CD14-positive monocyte (primary cell): ENCODE measurements at regions not wholly inside any gene's neighbourhood (a gene's known extent, or its start where the extent isn't known, plus 50 kb on each side); places are given as distances from the start of the nearest gene placed in this dataset.

Source experiments
- DNase-seq, 3 donors: peaks; one replicate each; pipeline ENCODE4 v3.0.0-alpha.2; 2011 to 2022
- H2AFZ ChIP-seq: 2 replicates; pipeline ENCODE4 v1.6.0; 2012; ENCODE audit warnings: mild to moderate bottlenecking, low read depth, low read length, inconsistent platforms; ENCODE audit not compliant: insufficient read depth, poor library complexity, severe bottlenecking
- H3K27ac ChIP-seq, 2 donors: 1 replicate in 1 of 2; 2 replicates in 1 of 2; pipeline ENCODE4 v1.5.1; 2012 to 2013; ENCODE audit warnings: low read length in 2 of 2, control low read depth in 1 of 2, inconsistent platforms in 1 of 2, low read depth in 1 of 2, mild to moderate bottlenecking in 1 of 2
- H3K27me3 ChIP-seq, 2 donors: one replicate each; pipeline versions ENCODE4 v1.6.0 to v1.6.1; 2011 to 2013; ENCODE audit warnings: low read length in 2 of 2; ENCODE audit not compliant: control insufficient read depth in 2 of 2, insufficient read depth in 2 of 2
- H3K36me3 ChIP-seq, 2 donors: replicated peaks in 1 of 2; 1 replicate in 1 of 2; 2 replicates in 1 of 2; pipeline versions ENCODE4 v1.5.1 to v1.6.1; 2012 to 2013; ENCODE audit warnings: low read length in 2 of 2, control low read depth in 1 of 2, inconsistent platforms in 1 of 2, mild to moderate bottlenecking in 1 of 2; ENCODE audit not compliant: insufficient read depth in 2 of 2, control insufficient read depth in 1 of 2
- H3K4me1 ChIP-seq, 2 donors: 1 replicate in 1 of 2; 2 replicates in 1 of 2; pipeline versions ENCODE4 v1.5.1 to v1.6.1; 2012 to 2013; ENCODE audit warnings: low read length in 2 of 2, control low read depth in 1 of 2, inconsistent platforms in 1 of 2, mild to moderate bottlenecking in 1 of 2, moderate library complexity in 1 of 2; ENCODE audit not compliant: insufficient read depth in 2 of 2, control insufficient read depth in 1 of 2
- H3K4me2 ChIP-seq: replicated peaks from 2 replicates; pipeline ENCODE3; 2012; ENCODE audit warnings: low read length, moderate library complexity, mild to moderate bottlenecking; ENCODE audit not compliant: poor library complexity, severe bottlenecking; ENCODE audit errors: extremely low read depth
- H3K4me3 ChIP-seq, 3 experiments: fragments of 200-600 bp in 1 of 3; sonication (generic) in 1 of 3; replicated peaks in 1 of 3; 1 replicate in 2 of 3; 2 replicates in 1 of 3; pipeline ENCODE4 v1.5.1; 2011 to 2013; ENCODE audit warnings: low read length in 3 of 3, mild to moderate bottlenecking in 3 of 3, control low read depth in 2 of 3, low read depth in 2 of 3, inconsistent platforms in 1 of 3, moderate library complexity in 1 of 3
- H3K79me2 ChIP-seq: 2 replicates; pipeline ENCODE4 v1.6.0; 2012; ENCODE audit warnings: mild to moderate bottlenecking, control low read depth, inconsistent platforms, low read length, moderate library complexity; ENCODE audit not compliant: insufficient read depth
- H3K9ac ChIP-seq: 2 replicates; pipeline ENCODE4 v1.6.0; 2017; ENCODE audit warnings: low read length, mild to moderate bottlenecking; ENCODE audit not compliant: insufficient read depth, poor library complexity, severe bottlenecking
- H3K9me3 ChIP-seq, 2 donors: replicated peaks in 1 of 2; 1 replicate in 1 of 2; 2 replicates in 1 of 2; pipeline versions ENCODE4 v1.5.1 to v1.6.1; 2012 to 2013; ENCODE audit warnings: low read length in 2 of 2, control low read depth in 1 of 2; ENCODE audit not compliant: control insufficient read depth in 1 of 2, insufficient read depth in 1 of 2
- H4K20me1 ChIP-seq: 2 replicates; pipeline ENCODE4 v1.6.0; 2012; ENCODE audit warnings: mild to moderate bottlenecking, low read length, control low read depth, moderate library complexity; ENCODE audit not compliant: insufficient read depth
- H3K27ac Mint-ChIP-seq, 7 donors: one replicate each; pipeline ENCODE4 v1.8.0; 2020; ENCODE audit warnings: mild to moderate bottlenecking in 7 of 7, mixed read lengths in 7 of 7, moderate library complexity in 6 of 7, inconsistent platforms in 2 of 7
- H3K27me3 Mint-ChIP-seq, 3 donors: one replicate each; pipeline ENCODE4 v1.8.0; 2021 to 2022; ENCODE audit warnings: low read depth in 3 of 3, mild to moderate bottlenecking in 3 of 3, mixed read lengths in 3 of 3, moderate library complexity in 3 of 3, inconsistent platforms in 1 of 3
- H3K36me3 Mint-ChIP-seq, 2 donors: one replicate each; pipeline ENCODE4 v1.8.0; 2020; ENCODE audit warnings: mixed read lengths in 2 of 2, inconsistent platforms in 1 of 2, mild to moderate bottlenecking in 1 of 2
- H3K4me1 Mint-ChIP-seq: one replicate; pipeline ENCODE4 v1.8.0; 2020; ENCODE audit warnings: mild to moderate bottlenecking, mixed read lengths
- H3K4me3 Mint-ChIP-seq, 2 donors: one replicate each; pipeline ENCODE4 v1.8.0; 2020; ENCODE audit warnings: mild to moderate bottlenecking in 2 of 2, mixed read lengths in 2 of 2, moderate library complexity in 1 of 2
- H3K9me3 Mint-ChIP-seq, 7 donors: one replicate each; pipeline ENCODE4 v1.8.0; 2020 to 2022; ENCODE audit warnings: mixed read lengths in 7 of 7, mild to moderate bottlenecking in 6 of 7, moderate library complexity in 6 of 7, inconsistent platforms in 2 of 7
- WGBS: methylation state at CpG from one replicate; pipeline ENCODE4 v1.1.5; 2013; ENCODE audit warnings: missing lambda C conversion rate; ENCODE audit not compliant: insufficient coverage; 5-methylcytosine and 5-hydroxymethylcytosine counted together
- intact Hi-C, 2 donors: fragments of 100-400 bp; cut with micrococcal nuclease; formaldehyde crosslinking; loops; one replicate each; pipeline versions ENCODE4 v1.15.0 to v1.15.1; 2023
- TF ChIP-seq, protein P1 (sequence below): fragments of 200-600 bp; IDR thresholded peaks from one replicate; pipeline ENCODE4 v1.8.0; 2022; ENCODE audit warnings: antibody characterized with exemption, mild to moderate bottlenecking

DNA sequence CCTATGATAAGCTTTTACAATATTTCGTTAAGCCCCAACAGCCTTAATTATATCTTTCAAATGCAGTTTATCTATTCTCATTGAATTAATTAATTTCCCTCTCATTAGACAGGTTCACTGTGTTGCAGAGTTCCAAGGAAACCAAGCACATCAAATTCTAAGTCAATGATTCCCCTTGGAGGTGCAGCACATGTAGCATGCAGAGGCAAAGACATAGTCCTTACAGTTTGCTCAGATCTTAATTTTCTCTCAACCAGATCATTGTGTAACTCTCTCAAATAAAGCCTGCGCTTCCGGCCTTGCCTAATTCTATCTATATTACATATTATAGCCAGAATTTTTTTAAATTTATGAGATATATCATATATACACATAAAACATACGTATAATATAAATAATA, 205.4 kb downstream of the GRIA2 start:
- Mint-ChIP-seq H3K27ac (no peak overlapping the region), H3K27me3 (peaks cover 0 to 1% (median 0%) of the 10 kb centered on the region in 3 donors), H3K9me3 (peaks cover 0 to 11% (median 2%) of the 10 kb centered on the region in 7 donors), H3K4me3 (no peak overlapping the region), H3K36me3 (no peaks in the 10 kb centered on the region), H3K4me1 (no peaks in the 10 kb centered on the region)
- Histone ChIP-seq H3K36me3 (no peaks in the 10 kb centered on the region), H3K4me1 (no peaks in the 10 kb centered on the region), H3K27me3 (no peaks in the 10 kb centered on the region), H3K4me2 (no peak overlapping the region), H2AFZ (no peak overlapping the region), H3K9me3 (no peaks in the 10 kb centered on the region), H3K4me3 (no peak overlapping the region), H3K79me2 (no peaks in the 10 kb centered on the region), H3K9ac (no peak overlapping the region), H4K20me1 (no peaks in the 10 kb centered on the region), H3K27ac (no peak overlapping the region)
- TF ChIP-seq, protein P1, sequence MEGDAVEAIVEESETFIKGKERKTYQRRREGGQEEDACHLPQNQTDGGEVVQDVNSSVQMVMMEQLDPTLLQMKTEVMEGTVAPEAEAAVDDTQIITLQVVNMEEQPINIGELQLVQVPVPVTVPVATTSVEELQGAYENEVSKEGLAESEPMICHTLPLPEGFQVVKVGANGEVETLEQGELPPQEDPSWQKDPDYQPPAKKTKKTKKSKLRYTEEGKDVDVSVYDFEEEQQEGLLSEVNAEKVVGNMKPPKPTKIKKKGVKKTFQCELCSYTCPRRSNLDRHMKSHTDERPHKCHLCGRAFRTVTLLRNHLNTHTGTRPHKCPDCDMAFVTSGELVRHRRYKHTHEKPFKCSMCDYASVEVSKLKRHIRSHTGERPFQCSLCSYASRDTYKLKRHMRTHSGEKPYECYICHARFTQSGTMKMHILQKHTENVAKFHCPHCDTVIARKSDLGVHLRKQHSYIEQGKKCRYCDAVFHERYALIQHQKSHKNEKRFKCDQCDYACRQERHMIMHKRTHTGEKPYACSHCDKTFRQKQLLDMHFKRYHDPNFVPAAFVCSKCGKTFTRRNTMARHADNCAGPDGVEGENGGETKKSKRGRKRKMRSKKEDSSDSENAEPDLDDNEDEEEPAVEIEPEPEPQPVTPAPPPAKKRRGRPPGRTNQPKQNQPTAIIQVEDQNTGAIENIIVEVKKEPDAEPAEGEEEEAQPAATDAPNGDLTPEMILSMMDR: no peak
- DNase-seq: no peak
- no CpG with 5 or more reads among the region's 4 CpGs for WGBS
- intact Hi-C loops: no loop called here

DNA sequence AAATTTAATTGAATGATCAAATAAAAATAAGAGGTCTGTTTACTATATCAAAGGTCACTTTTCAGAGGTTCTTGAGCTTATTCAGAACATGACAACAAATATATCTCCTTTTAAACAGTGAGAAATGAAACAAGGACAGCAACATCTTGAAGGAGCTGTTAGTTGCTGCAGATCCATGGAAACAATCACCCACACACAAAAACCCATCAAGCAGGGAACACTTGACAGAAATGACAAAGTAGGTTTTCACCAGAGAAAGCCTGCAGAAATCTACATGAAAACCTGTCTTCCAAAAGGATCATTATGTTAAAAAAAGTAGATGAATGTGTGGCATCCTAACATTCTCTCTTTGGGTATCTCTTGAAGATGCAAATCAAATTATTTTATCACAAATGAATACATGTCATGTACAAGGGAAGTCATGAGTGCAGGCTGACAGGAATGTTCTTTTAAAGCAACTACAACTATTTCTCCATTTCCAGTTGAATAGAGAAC, 203.0 kb downstream of the GRIA2 start:
- H3K27ac ChIP-seq: no peak overlapping the region
- H3K4me2 ChIP-seq: no peak overlapping the region
- intact Hi-C loops: no loop called here
- H3K27me3 ChIP-seq: no peaks in the 10 kb centered on the region
- Mint-ChIP-seq H3K27ac (no peak overlapping the region), H3K27me3 (peaks cover 0 to 1% (median 0%) of the 10 kb centered on the region in 3 donors), H3K9me3 (peaks cover 0 to 10% (median 2%) of the 10 kb centered on the region in 7 donors), H3K4me1 (no peaks in the 10 kb centered on the region), H3K4me3 (no peak overlapping the region), H3K36me3 (no peaks in the 10 kb centered on the region)
- no peaks in the 10 kb centered on the region for H4K20me1 ChIP-seq
- no peaks in the 10 kb centered on the region for H3K79me2 ChIP-seq
- TF ChIP-seq, protein P1: no peak
- H3K4me1 ChIP-seq: no peaks in the 10 kb centered on the region
- H3K4me3 ChIP-seq: no peak overlapping the region
- no peak for DNase-seq
- H3K36me3 ChIP-seq: no peaks in the 10 kb centered on the region
- no peak overlapping the region for H3K9ac ChIP-seq
- H2AFZ ChIP-seq: no peak overlapping the region
- H3K9me3 ChIP-seq: no peaks in the 10 kb centered on the region
